HCT116 (cell line): ENCODE measurements at regions not wholly inside any gene's neighbourhood (a gene's known extent, or its start where the extent isn't known, plus 50 kb on each side); places are given as distances from the start of the nearest gene placed in this dataset.
"Not testable (repeated sequence)": the region's sequence is repeated elsewhere in the genome, so short reads cannot be mapped to it uniquely, and the experiment has no call there.

Source experiments
- EZH2 ChIP-seq: fragments of 200-600 bp; sonication (generic); IDR thresholded peaks from 2 replicates; pipeline ENCODE4 v1.6.1; 2017; ENCODE audit warnings: antibody characterized with exemption, mixed run types
- POLR2AphosphoS5 ChIP-seq: IDR thresholded peaks from 2 replicates; pipeline ENCODE4 v1.6.1; 2011; ENCODE audit warnings: mild to moderate bottlenecking, low read depth, low read length, moderate library complexity
- SIN3A ChIP-seq: IDR thresholded peaks from 2 replicates; pipeline ENCODE4 v1.6.1; 2012; ENCODE audit warnings: low read depth
- TF ChIP-seq, protein P1 (sequence below), 3 experiments: fragments of 200-600 bp in 1 of 3; sonication (generic) in 1 of 3; IDR thresholded peaks in 2 of 3; conservative IDR thresholded peaks in 1 of 3; 2 replicates each; pipeline ENCODE4 v1.5.1; 2012 to 2017; ENCODE audit warnings: low read depth in 2 of 3, low read length in 2 of 3, antibody characterized with exemption in 1 of 3, borderline replicate concordance in 1 of 3, control low read depth in 1 of 3, mild to moderate bottlenecking in 1 of 3, mixed read lengths in 1 of 3, mixed run types in 1 of 3, moderate library complexity in 1 of 3; ENCODE audit not compliant: insufficient read depth in 1 of 3
- TF ChIP-seq, protein P2 (sequence below): IDR thresholded peaks from 2 replicates; pipeline ENCODE4 v1.6.1; 2012; ENCODE audit warnings: low read depth

- TF ChIP-seq, protein P1, sequence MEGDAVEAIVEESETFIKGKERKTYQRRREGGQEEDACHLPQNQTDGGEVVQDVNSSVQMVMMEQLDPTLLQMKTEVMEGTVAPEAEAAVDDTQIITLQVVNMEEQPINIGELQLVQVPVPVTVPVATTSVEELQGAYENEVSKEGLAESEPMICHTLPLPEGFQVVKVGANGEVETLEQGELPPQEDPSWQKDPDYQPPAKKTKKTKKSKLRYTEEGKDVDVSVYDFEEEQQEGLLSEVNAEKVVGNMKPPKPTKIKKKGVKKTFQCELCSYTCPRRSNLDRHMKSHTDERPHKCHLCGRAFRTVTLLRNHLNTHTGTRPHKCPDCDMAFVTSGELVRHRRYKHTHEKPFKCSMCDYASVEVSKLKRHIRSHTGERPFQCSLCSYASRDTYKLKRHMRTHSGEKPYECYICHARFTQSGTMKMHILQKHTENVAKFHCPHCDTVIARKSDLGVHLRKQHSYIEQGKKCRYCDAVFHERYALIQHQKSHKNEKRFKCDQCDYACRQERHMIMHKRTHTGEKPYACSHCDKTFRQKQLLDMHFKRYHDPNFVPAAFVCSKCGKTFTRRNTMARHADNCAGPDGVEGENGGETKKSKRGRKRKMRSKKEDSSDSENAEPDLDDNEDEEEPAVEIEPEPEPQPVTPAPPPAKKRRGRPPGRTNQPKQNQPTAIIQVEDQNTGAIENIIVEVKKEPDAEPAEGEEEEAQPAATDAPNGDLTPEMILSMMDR (IDR thresholded peaks at IDR 0.05 in 2 of 3, conservative IDR thresholded peaks at IDR 0.05 in 1 of 3; ENCODE audit: borderline replicate concordance in 1 of 3, insufficient read depth in 1 of 3, low read depth in 2 of 3, low read length in 2 of 3) = not testable (repeated sequence)
- not testable (repeated sequence) for TF ChIP-seq EZH2, SIN3A, POLR2AphosphoS5
- TF ChIP-seq, protein P2, sequence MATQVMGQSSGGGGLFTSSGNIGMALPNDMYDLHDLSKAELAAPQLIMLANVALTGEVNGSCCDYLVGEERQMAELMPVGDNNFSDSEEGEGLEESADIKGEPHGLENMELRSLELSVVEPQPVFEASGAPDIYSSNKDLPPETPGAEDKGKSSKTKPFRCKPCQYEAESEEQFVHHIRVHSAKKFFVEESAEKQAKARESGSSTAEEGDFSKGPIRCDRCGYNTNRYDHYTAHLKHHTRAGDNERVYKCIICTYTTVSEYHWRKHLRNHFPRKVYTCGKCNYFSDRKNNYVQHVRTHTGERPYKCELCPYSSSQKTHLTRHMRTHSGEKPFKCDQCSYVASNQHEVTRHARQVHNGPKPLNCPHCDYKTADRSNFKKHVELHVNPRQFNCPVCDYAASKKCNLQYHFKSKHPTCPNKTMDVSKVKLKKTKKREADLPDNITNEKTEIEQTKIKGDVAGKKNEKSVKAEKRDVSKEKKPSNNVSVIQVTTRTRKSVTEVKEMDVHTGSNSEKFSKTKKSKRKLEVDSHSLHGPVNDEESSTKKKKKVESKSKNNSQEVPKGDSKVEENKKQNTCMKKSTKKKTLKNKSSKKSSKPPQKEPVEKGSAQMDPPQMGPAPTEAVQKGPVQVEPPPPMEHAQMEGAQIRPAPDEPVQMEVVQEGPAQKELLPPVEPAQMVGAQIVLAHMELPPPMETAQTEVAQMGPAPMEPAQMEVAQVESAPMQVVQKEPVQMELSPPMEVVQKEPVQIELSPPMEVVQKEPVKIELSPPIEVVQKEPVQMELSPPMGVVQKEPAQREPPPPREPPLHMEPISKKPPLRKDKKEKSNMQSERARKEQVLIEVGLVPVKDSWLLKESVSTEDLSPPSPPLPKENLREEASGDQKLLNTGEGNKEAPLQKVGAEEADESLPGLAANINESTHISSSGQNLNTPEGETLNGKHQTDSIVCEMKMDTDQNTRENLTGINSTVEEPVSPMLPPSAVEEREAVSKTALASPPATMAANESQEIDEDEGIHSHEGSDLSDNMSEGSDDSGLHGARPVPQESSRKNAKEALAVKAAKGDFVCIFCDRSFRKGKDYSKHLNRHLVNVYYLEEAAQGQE = not testable (repeated sequence)
These were observed 147.7 kb upstream of the MRPS22 start for GRCh38 chr3:139196146-139196545.
